ENCODE measurements at regions not wholly inside any gene's neighbourhood (a gene's known extent, or its start where the extent isn't known, plus 50 kb on each side); places are given as distances from the start of the nearest gene placed in this dataset.

- CTCF ChIA-PET = no interaction called here
- intact Hi-C loops (cut with micrococcal nuclease) = no loop called here
- Histone ChIP-seq H4K20me1 (ENCODE audit: insufficient read depth) (no peaks in the 10 kb centered on the region), H3K36me3 (ENCODE audit: control insufficient read depth in 1 of 2, insufficient read depth in 2 of 2, low read length in 2 of 2) (no peaks in the 10 kb centered on the region), H3K9ac (ENCODE audit: low read length) (no peak overlapping the region), H3K79me2 (ENCODE audit: insufficient read depth, low read length) (no peaks in the 10 kb centered on the region), H3K4me2 (ENCODE audit: low read length) (no peak overlapping the region), H3K4me1 (ENCODE audit: control insufficient read depth in 1 of 2, insufficient read depth in 2 of 2, low read length in 2 of 2) (no peaks in the 10 kb centered on the region), H3K9me2 (ENCODE audit: insufficient read depth) (no peaks in the 10 kb centered on the region), H3K27me3 (ENCODE audit: insufficient read depth, low read length) (no peaks in the 10 kb centered on the region), H2AFZ (ENCODE audit: low read depth, low read length, poor library complexity, severe bottlenecking) (no peak overlapping the region), H3K9me3 (ENCODE audit: control insufficient read depth in 1 of 2, insufficient read depth in 1 of 2, low read depth in 1 of 2, low read length in 2 of 2) (peaks cover 13 to 21% of the 10 kb centered on the region in 2 experiments; a peak in 2 of 4 replicates), H3K27ac (ENCODE audit: low read depth, low read length) (no peak overlapping the region), H3K4me3 (replicated peaks in 1 of 2; ENCODE audit: low read depth in 1 of 2, low read length in 2 of 2) (no peak overlapping the region)
- TF ChIP-seq EZH2phosphoT487 (IDR thresholded peaks at IDR 0.05; ENCODE audit: borderline replicate concordance) (no peak), ELF1 (IDR thresholded peaks at IDR 0.05; ENCODE audit: borderline replicate concordance, low read depth) (no peak), EZH2 (IDR thresholded peaks at IDR 0.05) (no peak), FOSL1 (IDR thresholded peaks at IDR 0.05; ENCODE audit: low read depth) (no peak), POLR2AphosphoS5 (IDR thresholded peaks at IDR 0.05; ENCODE audit: low read depth, low read length) (no peak), POLR2A (IDR thresholded peaks at IDR 0.05; ENCODE audit: borderline replicate concordance, extremely low read depth, insufficient read depth, insufficient read length) (no peak), ZNF274 (IDR thresholded peaks at IDR 0.05; ENCODE audit: low read depth, low read length) (no peak), SRF (IDR thresholded peaks at IDR 0.05; ENCODE audit: low read depth) (no peak), SP1 (IDR thresholded peaks at IDR 0.05; ENCODE audit: low read depth) (no peak), YY1 (IDR thresholded peaks at IDR 0.05; ENCODE audit: extremely low read depth, insufficient replicate concordance, low read depth, low read length) (no peak), TCF7L2 (IDR thresholded peaks at IDR 0.05; ENCODE audit: borderline replicate concordance, extremely low read depth, insufficient read depth, insufficient read length) (no peak), ATF3 (IDR thresholded peaks at IDR 0.05) (no peak), JUND (IDR thresholded peaks at IDR 0.05) (no peak), CEBPB (IDR thresholded peaks at IDR 0.05; ENCODE audit: low read depth) (no peak), SIN3A (IDR thresholded peaks at IDR 0.05; ENCODE audit: low read depth) (no peak), ZFX (IDR thresholded peaks at IDR 0.05) (no peak)
- TF ChIP-seq, protein P1, sequence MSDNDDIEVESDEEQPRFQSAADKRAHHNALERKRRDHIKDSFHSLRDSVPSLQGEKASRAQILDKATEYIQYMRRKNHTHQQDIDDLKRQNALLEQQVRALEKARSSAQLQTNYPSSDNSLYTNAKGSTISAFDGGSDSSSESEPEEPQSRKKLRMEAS (IDR thresholded peaks at IDR 0.05) = no peak
- TF ChIP-seq, protein P2, sequence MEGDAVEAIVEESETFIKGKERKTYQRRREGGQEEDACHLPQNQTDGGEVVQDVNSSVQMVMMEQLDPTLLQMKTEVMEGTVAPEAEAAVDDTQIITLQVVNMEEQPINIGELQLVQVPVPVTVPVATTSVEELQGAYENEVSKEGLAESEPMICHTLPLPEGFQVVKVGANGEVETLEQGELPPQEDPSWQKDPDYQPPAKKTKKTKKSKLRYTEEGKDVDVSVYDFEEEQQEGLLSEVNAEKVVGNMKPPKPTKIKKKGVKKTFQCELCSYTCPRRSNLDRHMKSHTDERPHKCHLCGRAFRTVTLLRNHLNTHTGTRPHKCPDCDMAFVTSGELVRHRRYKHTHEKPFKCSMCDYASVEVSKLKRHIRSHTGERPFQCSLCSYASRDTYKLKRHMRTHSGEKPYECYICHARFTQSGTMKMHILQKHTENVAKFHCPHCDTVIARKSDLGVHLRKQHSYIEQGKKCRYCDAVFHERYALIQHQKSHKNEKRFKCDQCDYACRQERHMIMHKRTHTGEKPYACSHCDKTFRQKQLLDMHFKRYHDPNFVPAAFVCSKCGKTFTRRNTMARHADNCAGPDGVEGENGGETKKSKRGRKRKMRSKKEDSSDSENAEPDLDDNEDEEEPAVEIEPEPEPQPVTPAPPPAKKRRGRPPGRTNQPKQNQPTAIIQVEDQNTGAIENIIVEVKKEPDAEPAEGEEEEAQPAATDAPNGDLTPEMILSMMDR (IDR thresholded peaks at IDR 0.05 in 2 of 3, conservative IDR thresholded peaks at IDR 0.05 in 1 of 3; ENCODE audit: borderline replicate concordance in 1 of 3, insufficient read depth in 1 of 3, low read depth in 2 of 3, low read length in 2 of 3) = no peak
- BruUV-seq (replicated peaks) = no TSS peak
- no peak for ATAC-seq
- DNase-seq (ENCODE audit: low read depth, low spot score) = no peak
- RAD21 ChIA-PET (ENCODE audit: low non-redundant PET in 1 of 2, low total read pairs in 2 of 2, uncharacterized antibody in 2 of 2, unreplicated experiment in 2 of 2) = no interaction called here
- POLR2A ChIA-PET = no interaction called here
Observed at GRCh38 chr5:13214182-13214581, 730.3 kb downstream of the DNAH5 start.

Data from HCT116 (cell line).